EH (cell line): ENCODE measurements at regions not wholly inside any gene's neighbourhood (a gene's known extent, or its start where the extent isn't known, plus 50 kb on each side); places are given as distances from the start of the nearest gene placed in this dataset.

ENCODE experiments used
- DNase-seq: peaks from one replicate; pipeline ENCODE4 v3.0.0-alpha.2; 2015; ENCODE audit warnings: low read depth

DNA sequence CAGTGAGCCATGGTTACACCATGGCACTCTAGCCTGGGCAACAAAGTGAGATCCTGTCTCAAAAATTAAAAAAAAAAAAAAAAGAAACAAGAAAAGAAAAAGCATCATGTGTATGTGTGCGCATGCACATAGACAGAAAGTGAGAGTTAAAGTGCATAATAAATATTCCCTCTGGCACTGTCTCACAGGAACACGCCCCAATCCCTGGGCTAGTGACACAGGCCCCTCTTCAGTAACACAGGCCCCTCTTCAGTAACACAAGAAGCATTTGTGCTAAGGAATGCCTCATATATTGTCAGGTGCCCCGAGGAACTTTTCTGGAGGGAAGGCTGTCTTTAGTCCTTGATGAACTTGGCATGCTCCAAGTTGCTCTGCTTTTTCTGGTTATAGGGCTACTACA lies 57.5 kb downstream of the RPL27A start:
- no peak for DNase-seq

DNA sequence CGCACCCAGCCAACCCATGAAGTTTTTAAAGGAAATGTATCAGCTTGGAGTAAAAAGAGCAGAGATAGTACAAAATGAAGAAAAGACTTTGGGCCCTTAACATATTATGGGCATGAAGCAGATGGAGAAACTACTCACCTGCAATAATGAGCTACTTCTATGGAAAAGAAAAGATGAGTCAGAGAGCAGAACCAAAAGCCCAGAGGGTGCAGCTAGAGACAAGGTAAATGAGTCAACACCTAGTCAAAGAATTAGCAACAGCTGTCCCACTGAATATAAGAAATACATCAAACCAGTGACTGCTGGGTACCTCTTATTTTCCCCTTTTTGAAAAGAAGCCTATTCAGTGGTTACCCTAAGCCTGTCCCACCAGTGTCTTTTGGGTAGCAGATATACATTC lies 61.8 kb downstream of the RPL27A start:
- no peak for DNase-seq

DNA sequence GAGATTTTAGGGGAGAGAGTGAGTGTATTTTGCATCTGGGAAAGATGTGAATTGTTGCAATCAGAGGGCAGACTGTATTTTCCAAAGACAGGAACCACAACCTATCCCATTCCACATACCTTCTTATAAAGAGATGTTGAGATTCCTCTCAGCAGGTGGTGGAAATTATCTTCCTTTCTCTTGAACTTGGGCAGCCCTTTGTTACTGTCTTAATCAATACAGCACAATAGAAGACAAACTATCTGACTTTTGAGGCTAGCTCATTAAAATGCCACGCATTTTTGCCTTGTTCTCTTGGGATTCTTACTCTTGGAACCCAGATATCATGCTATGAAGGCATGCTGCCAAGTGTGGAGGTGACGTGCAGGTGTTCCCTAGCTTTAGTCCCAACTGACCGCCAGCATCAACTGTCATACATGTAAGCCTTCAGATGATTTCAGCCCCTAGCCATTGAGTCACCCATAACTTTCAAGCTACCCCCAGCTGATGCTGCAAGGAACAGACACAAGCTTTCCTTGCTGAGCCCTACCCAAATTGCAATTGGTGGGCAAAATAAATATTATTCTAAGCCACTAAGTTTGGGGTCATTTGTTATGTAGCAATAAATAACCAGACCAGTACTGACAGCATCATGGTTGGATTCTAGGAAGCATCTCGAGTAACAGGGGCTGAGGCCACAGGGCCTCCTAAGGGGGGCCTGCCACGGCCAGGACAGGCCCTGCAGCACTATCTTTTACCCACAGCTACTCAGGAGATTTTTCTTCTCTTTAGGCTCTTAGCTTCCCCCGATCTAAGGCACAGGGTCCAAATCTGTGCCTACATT lies 63.0 kb downstream of the RPL27A start:
- peak; percentile 25 for DNase-seq

DNA sequence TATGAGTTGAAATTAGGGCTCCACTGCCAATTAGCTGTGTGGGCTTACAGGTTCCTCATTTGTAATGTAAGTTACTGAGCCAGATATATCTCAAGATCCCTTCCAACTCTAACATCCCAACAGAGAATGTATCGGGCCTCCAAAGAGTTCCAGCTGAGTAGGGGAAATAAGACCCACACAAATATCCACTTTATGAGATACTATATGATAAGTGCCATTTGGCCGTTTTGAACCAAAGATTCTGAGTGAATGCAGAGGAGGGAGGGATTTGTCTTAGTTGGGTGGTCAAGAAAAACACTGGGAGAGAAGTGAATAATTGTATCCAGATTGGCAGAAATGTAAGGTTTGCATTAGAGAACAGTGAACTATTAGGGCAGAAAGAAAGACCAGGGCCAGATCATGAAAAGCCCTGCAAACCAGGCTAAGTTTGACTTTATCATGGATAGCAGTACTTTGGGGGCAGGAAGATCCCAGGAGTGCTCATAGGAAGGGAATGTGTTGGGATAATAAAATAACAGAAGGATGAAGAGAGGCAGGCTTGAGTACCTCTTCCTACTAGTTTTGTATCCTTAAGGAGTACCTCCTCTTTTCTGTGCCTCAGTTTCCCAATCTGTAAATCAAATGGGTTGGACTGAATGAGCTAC lies 63.9 kb downstream of the RPL27A start:
- peak; percentile 54 for DNase-seq

DNA sequence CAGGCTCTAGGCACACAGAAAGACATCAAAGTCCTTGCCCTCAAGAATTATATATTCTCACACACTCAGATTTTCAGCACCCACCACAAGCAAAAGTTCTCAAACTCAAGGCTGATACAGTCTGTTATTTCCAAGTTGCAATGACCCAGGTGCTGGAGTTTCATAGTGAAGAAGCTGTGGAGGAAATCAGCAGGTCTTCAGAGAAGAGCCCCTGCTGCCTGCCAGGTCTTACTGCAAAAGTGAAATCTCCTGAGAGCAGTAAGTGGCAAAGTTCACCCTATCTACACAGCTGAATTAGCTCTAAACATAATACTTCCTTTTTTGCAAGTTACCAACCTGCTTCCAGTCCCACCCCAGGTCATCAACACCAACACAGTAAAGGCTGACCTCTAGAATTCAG lies 64.6 kb downstream of the RPL27A start:
- no peak for DNase-seq

DNA sequence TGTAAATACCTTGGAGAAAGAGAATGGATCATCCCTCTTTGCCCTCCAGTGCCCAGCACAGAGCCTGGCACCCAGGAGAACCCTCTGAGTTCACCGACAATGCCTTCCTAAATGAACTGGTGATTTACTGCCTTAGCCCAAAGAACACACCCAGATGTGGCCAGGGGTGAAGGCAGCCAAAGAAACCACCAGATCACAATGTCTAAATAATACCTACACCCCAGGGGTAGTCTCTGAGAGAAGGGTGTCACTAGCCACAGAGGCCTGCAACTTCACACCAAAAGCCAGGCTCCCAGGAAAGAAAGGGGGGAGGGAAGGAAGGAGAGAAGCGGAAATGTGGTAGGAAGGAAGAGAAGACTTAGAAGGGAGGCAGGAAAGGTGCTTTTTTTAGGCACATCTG lies 65.7 kb downstream of the RPL27A start:
- DNase-seq, result no peak

DNA sequence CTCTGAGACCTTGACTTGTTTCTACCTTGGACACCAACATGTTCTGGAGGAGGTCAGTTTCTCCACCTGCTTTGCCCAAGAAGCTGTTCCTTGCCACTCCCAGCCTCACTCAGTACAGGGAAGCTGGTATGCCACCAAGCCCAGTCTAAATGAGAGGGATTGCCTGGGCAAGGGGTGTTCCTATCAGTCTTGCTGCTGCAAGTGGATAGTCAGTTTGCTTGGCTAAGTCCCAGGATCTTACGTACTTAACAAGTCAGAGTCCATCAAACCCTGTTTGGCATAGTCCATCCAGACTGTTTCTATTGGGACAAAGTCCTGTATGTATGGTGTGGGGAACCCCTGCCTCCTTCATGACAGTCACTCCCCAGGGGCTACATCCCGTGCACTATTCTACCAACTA lies 66.6 kb downstream of the RPL27A start:
- no peak for DNase-seq

DNA sequence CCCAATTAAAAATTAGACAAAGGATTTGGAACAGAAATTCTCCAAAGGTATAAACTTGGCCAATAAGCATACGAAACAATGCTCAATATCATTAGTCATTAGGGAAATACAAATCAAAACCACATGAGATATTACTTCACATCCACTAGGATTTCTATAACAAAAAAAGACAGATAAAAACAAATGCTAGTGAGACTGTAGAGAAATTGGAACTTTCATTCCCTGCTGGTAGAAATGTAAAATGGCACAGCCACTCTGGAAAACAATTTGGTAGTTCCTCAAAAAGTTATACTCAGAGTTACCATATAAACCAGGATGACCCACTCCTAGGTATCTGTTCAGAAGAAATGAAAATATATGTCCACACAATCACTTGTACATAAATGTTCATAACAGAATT lies 71.6 kb downstream of the RPL27A start:
- DNase-seq, result peak; percentile 31

DNA sequence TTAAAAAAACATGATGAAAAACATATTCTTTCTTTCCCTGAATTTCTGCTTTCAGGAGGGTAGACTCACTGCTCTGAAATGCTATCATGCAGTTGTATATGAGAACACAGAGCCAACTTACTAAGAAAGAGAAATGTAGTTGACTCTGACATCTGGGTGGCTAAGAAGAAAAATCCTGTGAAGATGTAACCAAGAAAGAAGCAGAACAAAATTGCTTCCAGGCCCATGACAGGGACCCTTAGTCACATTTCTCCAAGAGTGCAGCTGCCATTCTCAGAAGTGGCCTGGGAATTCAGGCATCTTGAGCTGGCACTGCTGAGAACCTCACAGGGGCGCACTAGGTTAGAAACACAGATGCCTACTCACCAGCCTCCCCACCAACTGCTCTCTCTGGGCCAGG lies 73.6 kb downstream of the RPL27A start:
- peak; percentile 68 for DNase-seq

DNA sequence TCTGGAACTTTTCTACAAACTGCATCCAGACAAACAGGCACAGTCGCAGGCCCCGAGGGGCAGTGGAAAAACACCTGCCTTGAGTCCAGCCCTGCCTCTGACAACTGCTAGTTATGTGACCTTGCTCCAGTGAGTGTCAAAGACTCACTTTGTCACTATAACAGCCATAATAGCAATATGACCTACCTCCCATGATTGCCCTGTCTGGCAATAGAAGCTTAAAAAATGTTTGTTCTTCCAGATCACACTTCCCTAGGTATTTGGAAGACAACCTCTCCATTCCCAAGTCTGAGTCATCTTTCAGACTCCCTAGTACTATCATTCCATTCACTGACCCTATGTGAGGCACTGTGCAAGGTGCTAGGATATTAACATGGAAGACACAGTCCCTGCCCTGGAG lies 74.5 kb downstream of the RPL27A start:
- peak; percentile 72 for DNase-seq

DNA sequence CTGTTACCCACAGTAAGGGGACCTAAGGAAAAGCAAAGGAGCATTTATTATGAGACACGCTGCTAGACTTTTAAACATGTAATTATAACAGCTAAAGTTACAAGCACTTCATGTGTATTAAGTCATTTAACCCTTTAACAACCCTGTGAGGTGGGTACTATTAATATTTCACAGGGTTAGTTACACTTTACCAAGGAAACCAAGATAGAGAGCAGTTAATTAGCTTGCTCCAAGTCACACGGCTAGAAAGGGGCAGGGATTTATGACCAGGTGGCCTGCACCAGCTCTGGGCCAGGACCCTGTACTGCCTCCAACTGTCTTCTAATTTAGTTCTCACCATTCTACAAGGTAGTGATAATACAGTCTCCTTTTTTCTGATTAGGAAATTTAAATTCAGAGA lies 74.9 kb downstream of the RPL27A start:
- no peak for DNase-seq

DNA sequence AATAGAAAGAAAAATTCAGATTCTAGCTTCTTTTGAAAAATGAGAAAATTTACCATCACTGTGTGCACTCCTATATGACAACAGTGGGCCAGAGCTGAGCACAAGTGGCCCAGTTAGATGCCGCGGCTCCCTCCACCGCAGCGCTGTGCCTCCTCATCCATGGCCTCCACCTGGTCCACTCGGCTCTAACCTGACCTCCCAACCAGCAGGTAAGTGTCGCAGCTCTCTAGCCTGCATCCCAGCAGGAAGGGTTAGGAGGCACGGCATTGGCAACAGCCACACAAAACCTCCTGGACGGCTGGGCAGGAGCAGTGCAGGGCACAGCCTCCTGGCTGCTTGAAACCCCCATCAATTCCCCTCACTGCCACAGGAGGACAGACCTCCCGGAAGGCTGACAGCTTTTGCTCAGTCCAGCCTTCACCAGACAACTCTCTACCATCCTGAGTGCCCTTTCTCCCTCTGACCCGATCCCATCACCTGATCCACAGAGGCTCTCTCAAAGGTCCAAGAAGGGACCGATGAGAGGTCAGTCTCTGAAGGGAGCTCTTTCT lies 76.1 kb downstream of the RPL27A start:
- no peak for DNase-seq

DNA sequence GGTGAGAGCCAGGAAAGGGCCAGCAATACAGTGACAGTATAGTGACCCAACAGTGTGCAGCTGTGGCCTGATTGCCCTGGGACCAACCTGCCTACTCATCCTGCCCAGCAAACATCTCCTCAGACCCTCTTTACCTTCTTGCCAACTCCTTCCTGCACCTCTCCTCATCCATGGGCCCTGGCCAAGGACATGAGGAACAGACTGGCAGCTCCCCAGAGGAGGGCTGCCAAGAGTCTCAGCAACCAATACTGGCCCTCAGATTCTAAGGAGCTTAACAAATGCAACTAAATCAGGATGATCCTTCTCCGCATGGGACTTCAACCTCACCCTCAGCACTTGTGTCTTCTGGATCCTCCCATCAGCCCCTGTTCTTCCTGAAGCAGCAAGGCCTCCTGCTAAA lies 77.0 kb downstream of the RPL27A start:
- DNase-seq, result no peak

DNA sequence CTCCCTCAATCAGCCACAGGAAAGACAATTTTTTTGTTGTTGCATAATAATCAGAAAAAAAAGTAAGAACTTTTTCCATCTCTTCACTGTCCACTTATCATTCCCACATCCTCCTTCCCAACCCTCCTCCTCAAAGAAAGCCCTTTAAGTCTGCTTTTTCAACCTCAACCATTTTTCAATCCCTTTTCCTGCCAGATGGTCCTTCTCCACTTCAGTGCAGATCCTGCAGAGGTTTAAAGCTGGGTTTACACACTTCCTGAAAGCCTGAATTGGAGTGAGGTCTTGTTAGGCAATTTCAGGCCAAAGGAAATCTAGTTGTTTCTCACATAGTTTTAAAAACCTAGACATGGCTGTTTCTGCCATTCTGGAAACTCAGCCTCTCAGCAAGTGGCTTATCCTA lies 78.3 kb downstream of the RPL27A start:
- DNase-seq, result peak; percentile 42

DNA sequence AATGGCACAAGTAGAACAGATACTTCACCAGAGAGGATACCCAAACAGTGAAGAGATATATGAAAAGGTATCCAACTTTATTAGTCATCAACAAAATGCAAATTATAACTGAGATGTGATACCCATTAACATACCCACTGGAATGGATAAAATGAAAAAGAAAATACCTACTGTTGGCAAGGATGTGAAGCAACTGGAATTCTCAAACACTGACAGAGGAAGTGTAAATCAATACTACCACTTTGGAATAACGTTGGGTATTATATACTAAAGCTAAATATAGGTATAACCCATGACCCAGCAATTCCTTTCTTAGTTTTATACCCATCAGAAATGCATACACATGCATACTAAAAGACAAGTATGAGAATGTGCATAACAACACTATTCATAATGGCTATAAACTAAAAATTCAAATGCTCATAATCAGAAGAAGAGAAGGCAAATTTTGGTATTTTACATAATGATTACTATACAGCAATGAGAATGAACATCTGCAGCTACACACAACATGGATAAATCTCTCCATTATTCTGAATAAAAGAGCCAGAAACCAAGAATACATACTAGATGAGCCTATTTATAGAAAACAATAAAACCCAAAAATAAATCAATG lies 80.6 kb downstream of the RPL27A start:
- DNase-seq, result no peak

DNA sequence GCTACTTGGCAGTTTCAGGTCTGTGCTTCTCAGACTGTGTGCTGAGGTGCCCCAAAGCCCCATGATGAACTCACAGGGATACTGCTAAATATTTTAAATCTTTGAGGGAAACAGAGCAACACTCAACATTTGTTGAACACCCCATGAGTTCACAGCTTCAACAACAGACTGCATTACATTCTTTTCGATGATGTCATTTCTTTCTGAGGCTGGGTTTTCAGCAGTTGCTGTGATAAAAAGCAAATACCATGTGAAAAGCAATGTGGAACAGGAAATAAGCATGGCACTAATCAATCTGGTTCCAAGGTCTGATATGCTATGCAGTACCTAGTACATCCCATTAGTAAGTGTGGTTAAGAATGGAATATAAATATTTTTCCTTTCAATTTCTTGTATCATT lies 82.7 kb downstream of the RPL27A start:
- DNase-seq, result peak; percentile 86

DNA sequence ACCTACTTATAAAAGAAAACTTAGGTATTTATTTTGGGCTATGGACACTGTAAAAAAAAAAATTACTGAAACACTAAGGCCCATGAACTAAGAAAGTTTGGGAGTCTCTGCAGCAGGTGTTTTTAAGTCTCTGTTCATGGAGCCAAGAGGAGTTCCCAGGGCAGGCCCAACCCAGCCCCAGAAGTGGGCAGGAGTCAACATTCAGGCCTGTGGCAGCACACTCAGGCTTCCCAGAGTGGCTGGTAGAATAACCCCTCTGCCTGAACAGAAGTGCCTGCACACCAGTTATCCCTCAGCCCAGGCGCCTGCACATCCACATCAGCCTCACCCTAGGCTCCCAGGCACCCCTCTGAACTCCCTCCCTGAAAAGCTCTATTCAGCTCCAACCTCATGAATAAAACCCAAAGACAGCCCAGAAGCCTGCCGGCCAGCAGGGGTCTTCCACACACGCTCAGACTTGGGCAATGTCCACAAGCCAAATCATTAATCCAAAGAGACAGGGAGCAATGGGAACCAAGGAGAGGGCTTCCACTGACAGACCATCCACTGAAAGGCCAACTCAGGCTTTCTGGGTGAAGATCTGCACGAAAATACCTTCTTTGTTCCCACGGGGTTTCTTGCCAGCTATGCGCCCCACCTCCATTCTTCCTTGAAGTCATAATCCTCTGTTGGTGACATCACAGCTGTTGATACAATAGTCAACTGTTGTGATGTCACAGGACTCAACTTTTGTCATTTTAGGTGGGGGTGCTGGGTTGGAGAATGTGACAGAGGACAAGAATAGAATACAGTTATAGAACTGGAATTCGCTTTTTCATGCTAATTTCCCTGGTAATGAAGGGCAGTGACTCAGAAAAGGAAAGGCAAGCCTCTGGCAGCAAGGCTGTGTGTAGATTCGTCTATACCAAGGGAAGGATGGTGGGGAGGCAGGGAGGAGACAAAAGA lies 83.7 kb downstream of the RPL27A start:
- DNase-seq, result peak; percentile 93

DNA sequence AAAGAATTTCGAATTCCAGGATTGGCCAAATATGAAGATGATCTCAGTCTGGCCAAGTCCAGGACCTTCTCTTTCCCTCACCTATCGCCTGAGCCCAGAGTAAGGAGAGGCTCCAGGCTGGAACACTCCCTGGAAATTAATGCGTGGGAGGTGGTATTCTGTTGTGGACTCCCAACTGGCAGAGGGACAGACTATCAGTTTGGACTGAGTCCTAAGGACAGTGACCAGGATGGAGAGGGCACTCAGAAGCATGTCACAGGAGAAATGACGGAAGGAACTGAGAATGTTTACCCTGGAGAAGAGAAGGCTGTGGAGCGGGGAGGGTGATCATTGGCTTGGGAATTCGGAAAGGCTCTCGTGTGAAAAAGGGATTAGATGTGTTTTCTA lies 84.4 kb downstream of the RPL27A start:
- no peak for DNase-seq

DNA sequence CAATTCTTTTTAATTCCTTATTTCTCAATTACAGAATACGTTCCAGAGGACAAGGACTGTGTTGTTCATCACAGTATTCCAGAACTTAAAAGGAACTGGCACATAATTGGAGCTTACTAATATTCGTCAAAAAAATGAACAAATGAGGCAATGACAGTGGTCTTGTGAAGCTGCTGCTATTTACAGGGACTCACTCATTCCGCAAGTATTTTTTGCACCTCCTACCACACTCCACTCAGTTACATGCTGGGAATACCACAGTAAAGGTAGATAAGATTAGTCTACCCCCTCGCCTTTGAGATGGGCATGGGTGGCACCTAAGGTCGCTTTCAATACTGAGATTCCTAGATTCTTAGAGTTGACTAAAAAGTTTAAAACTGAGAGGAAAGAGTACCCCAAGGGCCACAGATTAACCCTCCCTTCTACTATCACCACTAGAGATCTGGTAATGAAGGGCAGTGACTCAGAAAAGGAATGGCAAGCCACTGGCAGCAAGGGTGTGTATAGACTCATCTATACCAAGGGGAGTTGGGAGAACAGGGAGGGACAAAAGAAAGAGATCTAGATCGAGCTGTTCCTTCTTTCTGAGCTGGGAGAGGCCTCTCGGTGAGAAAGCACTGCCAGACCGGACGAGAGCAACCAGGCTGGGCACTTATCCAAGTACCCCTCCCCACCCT lies 85.0 kb downstream of the RPL27A start:
- peak; percentile 80 for DNase-seq

DNA sequence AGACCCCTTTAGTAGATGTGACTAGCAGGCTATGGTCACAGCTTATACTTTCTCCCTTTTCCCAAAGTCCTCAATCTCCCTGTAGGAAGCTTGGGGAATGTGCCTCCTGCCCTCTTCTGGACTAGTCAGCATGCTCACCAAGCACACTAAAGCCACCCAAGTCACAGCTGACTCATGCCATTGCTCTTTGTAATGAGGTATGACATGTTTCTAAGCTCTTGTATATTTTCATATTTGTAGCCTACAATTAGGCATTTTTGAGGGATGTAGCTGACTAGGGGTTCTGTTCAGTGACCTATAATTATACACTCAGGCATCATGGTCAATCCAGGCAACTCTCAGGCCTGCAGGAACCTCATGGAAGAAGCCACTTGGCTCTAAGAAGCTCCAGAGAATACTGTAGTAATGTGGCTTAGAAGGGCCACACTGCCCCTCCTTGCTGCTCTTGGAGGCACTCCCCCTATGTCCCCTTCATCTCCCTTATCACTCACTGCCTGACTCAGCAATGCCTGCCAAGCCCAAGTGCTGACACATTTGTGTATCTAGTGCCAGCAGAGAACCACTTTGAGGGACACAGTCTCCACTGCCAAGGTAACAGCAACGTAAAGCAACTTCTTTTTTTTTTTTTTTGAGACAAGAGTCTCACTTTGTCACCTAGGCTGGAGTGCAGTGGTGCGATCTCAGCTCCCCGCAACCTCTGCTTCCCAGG lies 86.2 kb downstream of the RPL27A start:
- DNase-seq, result peak; percentile 96
